GM12878 (cell line): ENCODE measurements at regions not wholly inside any gene's neighbourhood (a gene's known extent, or its start where the extent isn't known, plus 50 kb on each side); places are given as distances from the start of the nearest gene placed in this dataset.

Source experiments
- CHD1 ChIP-seq: IDR thresholded peaks from 2 replicates; pipeline ENCODE4 v1.6.1; 2012; ENCODE audit warnings: low read depth, low read length, improper control_type of control experiment
- ETV6 ChIP-seq, 2 experiments: fragments of 450-650 bp in 1 of 2; IDR thresholded peaks in 1 of 2; conservative IDR thresholded peaks in 1 of 2; 2 replicates each; pipeline ENCODE4 v1.6.1; 2014; ENCODE audit warnings: antibody characterized with exemption in 1 of 2, borderline replicate concordance in 1 of 2, low read depth in 1 of 2, mild to moderate bottlenecking in 1 of 2, moderate library complexity in 1 of 2
- EZH2 ChIP-seq: IDR thresholded peaks from 2 replicates; pipeline ENCODE4 v1.6.1; 2012; ENCODE audit warnings: low read depth, mild to moderate bottlenecking, control low read depth, inconsistent platforms, low read length, borderline replicate concordance; ENCODE audit not compliant: control insufficient read depth
- SUZ12 ChIP-seq: fragments of 200-600 bp; sonication (generic); IDR thresholded peaks from one replicate; pipeline ENCODE4 v1.6.1; 2018; ENCODE audit warnings: antibody characterized with exemption, mild to moderate bottlenecking; ENCODE audit not compliant: unreplicated experiment
- ZNF274 ChIP-seq: IDR thresholded peaks from one replicate; pipeline ENCODE4 v1.8.0; 2011; ENCODE audit not compliant: insufficient read length, insufficient read depth
- TF ChIP-seq, protein P1 (sequence below), 3 experiments: IDR thresholded peaks in 2 of 3; conservative IDR thresholded peaks in 1 of 3; 2 replicates each; pipeline ENCODE4 v1.5.1; 2011; ENCODE audit warnings: low read depth in 3 of 3, low read length in 3 of 3, mild to moderate bottlenecking in 3 of 3, control low read depth in 2 of 3, moderate library complexity in 2 of 3, inconsistent platforms in 1 of 3, mixed read lengths in 1 of 3; ENCODE audit not compliant: control insufficient read depth in 2 of 3, insufficient read depth in 1 of 3; ENCODE audit errors: extremely low read depth in 1 of 3
- TF ChIP-seq, protein P2 (sequence below): fragments of 450-650 bp; IDR thresholded peaks from 2 replicates; pipeline ENCODE4 v1.6.1; 2014; ENCODE audit warnings: mild to moderate bottlenecking
- TF ChIP-seq, protein P3 (sequence below): IDR thresholded peaks from 2 replicates; pipeline ENCODE4 v1.6.1; 2012; ENCODE audit warnings: mild to moderate bottlenecking, low read depth, low read length

DNA sequence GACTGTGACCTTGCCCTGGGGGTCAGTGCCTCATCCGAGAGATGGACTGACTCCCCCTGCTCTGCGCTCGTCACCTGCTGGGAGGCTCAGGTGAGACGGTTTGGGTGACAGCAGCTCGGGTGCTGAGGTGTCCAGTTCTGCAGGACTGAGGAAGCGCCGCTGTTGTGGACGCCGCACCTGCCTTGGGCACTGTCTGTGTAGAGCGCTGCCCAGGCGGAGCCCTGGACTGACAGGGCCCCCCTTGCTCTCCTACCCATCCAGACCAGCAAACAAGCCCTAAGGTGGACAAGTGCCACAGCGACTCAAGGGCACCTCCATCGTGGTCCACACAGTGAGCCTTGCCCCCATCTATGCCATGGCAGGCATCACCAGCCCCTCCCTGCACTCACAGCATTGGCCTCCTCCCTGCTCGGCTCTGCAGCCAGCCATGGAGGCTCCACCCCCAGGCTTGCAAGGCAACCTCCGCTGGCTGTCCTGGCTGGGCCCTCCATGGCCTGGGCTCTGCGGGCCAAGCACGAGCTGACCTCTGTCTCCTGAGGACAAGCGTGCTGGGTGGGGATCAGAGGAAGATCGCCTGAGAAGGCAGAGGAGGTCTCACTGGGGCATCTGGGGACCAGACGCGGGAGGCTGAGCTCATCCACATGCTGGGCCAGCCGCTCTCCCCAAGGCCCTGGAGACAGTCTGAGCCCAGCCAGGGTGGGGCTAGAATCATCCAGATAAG, 87.1 kb upstream of the COL5A1 start:
- TF ChIP-seq, protein P1, sequence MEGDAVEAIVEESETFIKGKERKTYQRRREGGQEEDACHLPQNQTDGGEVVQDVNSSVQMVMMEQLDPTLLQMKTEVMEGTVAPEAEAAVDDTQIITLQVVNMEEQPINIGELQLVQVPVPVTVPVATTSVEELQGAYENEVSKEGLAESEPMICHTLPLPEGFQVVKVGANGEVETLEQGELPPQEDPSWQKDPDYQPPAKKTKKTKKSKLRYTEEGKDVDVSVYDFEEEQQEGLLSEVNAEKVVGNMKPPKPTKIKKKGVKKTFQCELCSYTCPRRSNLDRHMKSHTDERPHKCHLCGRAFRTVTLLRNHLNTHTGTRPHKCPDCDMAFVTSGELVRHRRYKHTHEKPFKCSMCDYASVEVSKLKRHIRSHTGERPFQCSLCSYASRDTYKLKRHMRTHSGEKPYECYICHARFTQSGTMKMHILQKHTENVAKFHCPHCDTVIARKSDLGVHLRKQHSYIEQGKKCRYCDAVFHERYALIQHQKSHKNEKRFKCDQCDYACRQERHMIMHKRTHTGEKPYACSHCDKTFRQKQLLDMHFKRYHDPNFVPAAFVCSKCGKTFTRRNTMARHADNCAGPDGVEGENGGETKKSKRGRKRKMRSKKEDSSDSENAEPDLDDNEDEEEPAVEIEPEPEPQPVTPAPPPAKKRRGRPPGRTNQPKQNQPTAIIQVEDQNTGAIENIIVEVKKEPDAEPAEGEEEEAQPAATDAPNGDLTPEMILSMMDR (IDR thresholded peaks at IDR 0.05 in 2 of 3, conservative IDR thresholded peaks at IDR 0.05 in 1 of 3; ENCODE audit: control insufficient read depth in 2 of 3, extremely low read depth in 1 of 3, insufficient read depth in 1 of 3, low read depth in 3 of 3, low read length in 3 of 3), result no peak
- TF ChIP-seq SUZ12, result no peak
- TF ChIP-seq EZH2, result no peak
- TF ChIP-seq, protein P2, sequence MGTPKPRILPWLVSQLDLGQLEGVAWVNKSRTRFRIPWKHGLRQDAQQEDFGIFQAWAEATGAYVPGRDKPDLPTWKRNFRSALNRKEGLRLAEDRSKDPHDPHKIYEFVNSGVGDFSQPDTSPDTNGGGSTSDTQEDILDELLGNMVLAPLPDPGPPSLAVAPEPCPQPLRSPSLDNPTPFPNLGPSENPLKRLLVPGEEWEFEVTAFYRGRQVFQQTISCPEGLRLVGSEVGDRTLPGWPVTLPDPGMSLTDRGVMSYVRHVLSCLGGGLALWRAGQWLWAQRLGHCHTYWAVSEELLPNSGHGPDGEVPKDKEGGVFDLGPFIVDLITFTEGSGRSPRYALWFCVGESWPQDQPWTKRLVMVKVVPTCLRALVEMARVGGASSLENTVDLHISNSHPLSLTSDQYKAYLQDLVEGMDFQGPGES, result no peak
- TF ChIP-seq CHD1, result no peak
- TF ChIP-seq ETV6 (conservative IDR thresholded peaks at IDR 0.05 in 1 of 2, IDR thresholded peaks at IDR 0.05 in 1 of 2; ENCODE audit: borderline replicate concordance in 1 of 2, low read depth in 1 of 2), result no peak
- TF ChIP-seq ZNF274, result no peak
- TF ChIP-seq, protein P3, sequence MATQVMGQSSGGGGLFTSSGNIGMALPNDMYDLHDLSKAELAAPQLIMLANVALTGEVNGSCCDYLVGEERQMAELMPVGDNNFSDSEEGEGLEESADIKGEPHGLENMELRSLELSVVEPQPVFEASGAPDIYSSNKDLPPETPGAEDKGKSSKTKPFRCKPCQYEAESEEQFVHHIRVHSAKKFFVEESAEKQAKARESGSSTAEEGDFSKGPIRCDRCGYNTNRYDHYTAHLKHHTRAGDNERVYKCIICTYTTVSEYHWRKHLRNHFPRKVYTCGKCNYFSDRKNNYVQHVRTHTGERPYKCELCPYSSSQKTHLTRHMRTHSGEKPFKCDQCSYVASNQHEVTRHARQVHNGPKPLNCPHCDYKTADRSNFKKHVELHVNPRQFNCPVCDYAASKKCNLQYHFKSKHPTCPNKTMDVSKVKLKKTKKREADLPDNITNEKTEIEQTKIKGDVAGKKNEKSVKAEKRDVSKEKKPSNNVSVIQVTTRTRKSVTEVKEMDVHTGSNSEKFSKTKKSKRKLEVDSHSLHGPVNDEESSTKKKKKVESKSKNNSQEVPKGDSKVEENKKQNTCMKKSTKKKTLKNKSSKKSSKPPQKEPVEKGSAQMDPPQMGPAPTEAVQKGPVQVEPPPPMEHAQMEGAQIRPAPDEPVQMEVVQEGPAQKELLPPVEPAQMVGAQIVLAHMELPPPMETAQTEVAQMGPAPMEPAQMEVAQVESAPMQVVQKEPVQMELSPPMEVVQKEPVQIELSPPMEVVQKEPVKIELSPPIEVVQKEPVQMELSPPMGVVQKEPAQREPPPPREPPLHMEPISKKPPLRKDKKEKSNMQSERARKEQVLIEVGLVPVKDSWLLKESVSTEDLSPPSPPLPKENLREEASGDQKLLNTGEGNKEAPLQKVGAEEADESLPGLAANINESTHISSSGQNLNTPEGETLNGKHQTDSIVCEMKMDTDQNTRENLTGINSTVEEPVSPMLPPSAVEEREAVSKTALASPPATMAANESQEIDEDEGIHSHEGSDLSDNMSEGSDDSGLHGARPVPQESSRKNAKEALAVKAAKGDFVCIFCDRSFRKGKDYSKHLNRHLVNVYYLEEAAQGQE, result no peak
